HFFc6 (cell line): ENCODE measurements at regions not wholly inside any gene's neighbourhood (a gene's known extent, or its start where the extent isn't known, plus 50 kb on each side); places are given as distances from the start of the nearest gene placed in this dataset.
"Not testable (repeated sequence)": the region's sequence is repeated elsewhere in the genome, so short reads cannot be mapped to it uniquely, and the experiment has no call there.

Source experiments
- DNase-seq: peaks from one replicate; pipeline ENCODE4 v3.0.0-alpha.2; 2018
- H3K27ac Mint-ChIP-seq: 2 replicates; pipeline ENCODE4 v1.8.0; 2020; ENCODE audit warnings: mild to moderate bottlenecking, mixed read lengths
- H3K27me3 Mint-ChIP-seq: 2 replicates; pipeline ENCODE4 v1.8.0; 2021; ENCODE audit warnings: mild to moderate bottlenecking, moderate library complexity, mixed read lengths; ENCODE audit not compliant: insufficient read depth
- H3K36me3 Mint-ChIP-seq: 2 replicates; pipeline ENCODE4 v1.8.0; 2021; ENCODE audit warnings: low read depth, mixed read lengths
- H3K4me1 Mint-ChIP-seq: 2 replicates; pipeline ENCODE4 v1.8.0; 2020; ENCODE audit warnings: low read depth, mixed read lengths
- H3K4me3 Mint-ChIP-seq: 2 replicates; pipeline ENCODE4 v1.8.0; 2020; ENCODE audit warnings: mild to moderate bottlenecking, moderate library complexity, mixed read lengths
- H3K9me3 Mint-ChIP-seq: 2 replicates; pipeline ENCODE4 v1.8.0; 2020; ENCODE audit warnings: mild to moderate bottlenecking, mixed read lengths
- CTCF ChIP-seq: fragments of 200-600 bp; sonication (generic); IDR thresholded peaks from 2 replicates; pipeline ENCODE4 v1.5.0; 2021; ENCODE audit warnings: antibody characterized with exemption, mild to moderate bottlenecking

GRCh38 chr20:55646851-55647250, 358.5 kb downstream of the CBLN4 start:
- H3K36me3 Mint-ChIP-seq, result peaks cover 5% of the 10 kb centered on the region; the same call in 1 of the 2 replicates
- H3K4me3 Mint-ChIP-seq, result no peak overlapping the region
- no peak for DNase-seq
- peaks cover 53% of the 10 kb centered on the region for H3K9me3 Mint-ChIP-seq
- no peaks in the 10 kb centered on the region for H3K27me3 Mint-ChIP-seq
- H3K27ac Mint-ChIP-seq, result no peak overlapping the region
- TF ChIP-seq CTCF, result no peak
- H3K4me1 Mint-ChIP-seq, result no peaks in the 10 kb centered on the region

GRCh38 chr20:55641497-55641896, 363.8 kb downstream of the CBLN4 start:
- H3K36me3 Mint-ChIP-seq, result no peaks in the 10 kb centered on the region
- H3K27ac Mint-ChIP-seq, result no peak overlapping the region
- H3K4me1 Mint-ChIP-seq, result no peaks in the 10 kb centered on the region
- DNase-seq, result no peak
- no peak overlapping the region for H3K4me3 Mint-ChIP-seq
- TF ChIP-seq CTCF, result no peak
- peaks cover 50% of the 10 kb centered on the region for H3K9me3 Mint-ChIP-seq
- H3K27me3 Mint-ChIP-seq, result no peaks in the 10 kb centered on the region

- Mint-ChIP-seq H3K4me3 (no peak overlapping the region), H3K27ac (no peak overlapping the region), H3K9me3 (peaks cover 48% of the 10 kb centered on the region), H3K27me3 (no peaks in the 10 kb centered on the region), H3K36me3 (no peaks in the 10 kb centered on the region), H3K4me1 (no peaks in the 10 kb centered on the region)
- TF ChIP-seq CTCF, result no peak
- no peak for DNase-seq
Measured at GRCh38 chr20:55635870-55636269, 369.4 kb downstream of the CBLN4 start.

GRCh38 chr20:55632592-55632991, 372.7 kb downstream of the CBLN4 start:
- no peaks in the 10 kb centered on the region for H3K36me3 Mint-ChIP-seq
- H3K4me3 Mint-ChIP-seq, result no peak overlapping the region
- H3K27me3 Mint-ChIP-seq, result no peaks in the 10 kb centered on the region
- DNase-seq, result no peak
- peaks cover 37% of the 10 kb centered on the region for H3K9me3 Mint-ChIP-seq
- no peak for TF ChIP-seq CTCF
- no peak overlapping the region for H3K27ac Mint-ChIP-seq
- no peaks in the 10 kb centered on the region for H3K4me1 Mint-ChIP-seq

- H3K4me3 Mint-ChIP-seq, H3K27ac Mint-ChIP-seq, H3K4me1 Mint-ChIP-seq, DNase-seq, H3K36me3 Mint-ChIP-seq, H3K27me3 Mint-ChIP-seq: not testable (repeated sequence)
- peaks cover 21% of the 10 kb centered on the region for H3K9me3 Mint-ChIP-seq
Measured at GRCh38 chr20:55629143-55629542, 376.2 kb downstream of the CBLN4 start.

- H3K9me3 Mint-ChIP-seq, result peaks cover 26% of the 10 kb centered on the region
- no peak for DNase-seq
- no peak overlapping the region for H3K4me3 Mint-ChIP-seq
- no peaks in the 10 kb centered on the region for H3K36me3 Mint-ChIP-seq
- no peaks in the 10 kb centered on the region for H3K4me1 Mint-ChIP-seq
- TF ChIP-seq CTCF, result no peak
- H3K27me3 Mint-ChIP-seq, result no peaks in the 10 kb centered on the region
- no peak overlapping the region for H3K27ac Mint-ChIP-seq
Measured at GRCh38 chr20:55626716-55627115, 378.6 kb downstream of the CBLN4 start.
